ENCODE measurements at regions not wholly inside any gene's neighbourhood (a gene's known extent, or its start where the extent isn't known, plus 50 kb on each side); places are given as distances from the start of the nearest gene placed in this dataset.
"Not testable (repeated sequence)": the region's sequence is repeated elsewhere in the genome, so short reads cannot be mapped to it uniquely, and the experiment has no call there.

GRCh38 chr9:79073201-79073600, 498.6 kb upstream of the TLE4 start:
- no peak for DNase-seq (ENCODE audit: low read depth, low spot score)

- DNase-seq (ENCODE audit: low read depth, low spot score): no peak
Measured at GRCh38 chr9:79080536-79080935, 491.2 kb upstream of the TLE4 start.

GRCh38 chr9:79083621-79084020, 488.1 kb upstream of the TLE4 start:
- no peak for DNase-seq (ENCODE audit: low read depth, low spot score)

DNA sequence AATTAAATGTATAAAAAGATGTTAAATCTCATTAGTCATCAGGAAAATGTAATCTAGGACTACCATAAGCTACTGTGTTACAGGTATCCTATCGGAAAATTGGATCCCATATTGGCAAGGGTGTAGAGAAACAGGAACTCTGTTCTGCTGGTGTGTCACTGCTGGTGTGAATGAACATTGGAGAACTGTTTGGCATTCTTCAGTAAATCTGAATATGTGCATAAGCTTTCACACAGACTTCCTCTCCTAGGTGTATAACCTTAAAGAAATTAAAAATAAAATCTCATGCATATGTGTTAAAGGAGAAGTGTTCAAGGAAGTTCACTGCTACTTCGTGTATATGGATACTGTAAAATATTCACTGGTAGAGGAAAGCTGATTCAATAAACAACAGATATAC, 484.6 kb upstream of the TLE4 start:
- no peak for DNase-seq (ENCODE audit: low read depth, low spot score)

GRCh38 chr9:79089054-79089560, 482.7 kb upstream of the TLE4 start:
- DNase-seq (ENCODE audit: low read depth, low spot score): no peak

GRCh38 chr9:79089851-79090250, 481.9 kb upstream of the TLE4 start:
- DNase-seq (ENCODE audit: low read depth, low spot score): not testable (repeated sequence)

DNA sequence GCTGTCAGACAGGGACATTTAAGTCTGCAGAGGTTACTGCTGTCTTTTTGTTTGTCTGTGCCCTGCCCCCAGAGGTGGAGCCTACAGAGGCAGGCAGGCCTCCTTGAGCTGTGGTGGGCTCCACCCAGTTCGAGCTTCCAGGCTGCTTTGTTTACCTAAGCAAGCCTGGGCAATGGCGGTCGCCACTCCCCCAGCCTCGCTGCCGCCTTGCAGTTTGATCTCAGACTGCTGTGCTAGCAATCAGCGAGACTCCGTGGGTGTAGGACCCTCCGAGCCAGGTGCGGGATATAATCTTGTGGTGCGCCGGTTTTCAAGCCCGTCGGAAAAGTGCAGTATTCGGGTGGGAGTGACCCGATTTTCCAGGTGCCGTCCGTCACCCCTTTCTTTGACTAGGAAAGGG, 468.5 kb upstream of the TLE4 start:
- not testable (repeated sequence) for DNase-seq (ENCODE audit: low read depth, low spot score)

DNA sequence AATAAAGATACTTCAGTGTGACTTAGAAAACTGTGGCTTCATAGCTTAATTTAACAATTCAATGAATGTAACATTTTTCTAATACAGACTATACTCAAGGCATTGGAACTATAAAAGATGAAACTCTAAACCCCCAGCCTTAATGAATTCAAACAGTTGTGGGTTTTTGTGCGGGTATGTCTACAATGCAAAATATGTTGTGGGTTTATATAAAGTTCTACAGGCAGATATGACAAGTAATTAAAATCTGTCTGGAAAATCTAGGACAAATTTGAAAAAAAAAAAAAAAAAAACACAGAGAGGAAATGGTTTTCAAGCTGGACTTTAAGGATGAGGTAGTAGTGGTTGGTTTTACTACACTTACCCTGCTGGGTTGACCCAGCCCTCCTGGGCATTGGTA, 467.5 kb upstream of the TLE4 start:
- no peak for DNase-seq (ENCODE audit: low read depth, low spot score)

DNA sequence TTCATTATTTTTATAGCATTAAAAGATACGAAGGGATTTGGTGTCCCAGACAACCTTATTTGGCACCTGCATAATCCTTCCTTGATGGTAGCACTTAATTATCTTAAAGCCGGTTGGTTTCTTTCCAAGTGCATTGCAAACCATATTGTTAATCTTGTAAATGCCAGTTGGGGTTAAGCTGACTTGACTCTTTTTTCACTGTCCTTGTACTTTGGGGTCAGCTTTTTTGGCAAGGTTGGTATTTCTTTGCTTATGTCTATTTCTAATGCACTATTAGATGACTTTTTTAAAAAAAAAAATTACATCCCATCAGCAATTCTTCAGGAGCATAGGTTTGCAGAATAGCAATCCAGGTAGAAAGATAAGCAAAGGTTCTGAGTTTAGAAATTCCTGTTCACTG, 466.8 kb upstream of the TLE4 start:
- DNase-seq (ENCODE audit: low read depth, low spot score): no peak

GRCh38 chr9:79107911-79108676, 463.7 kb upstream of the TLE4 start:
- DNase-seq (ENCODE audit: low read depth, low spot score): no peak

GRCh38 chr9:79111653-79112052, 460.1 kb upstream of the TLE4 start:
- no peak for DNase-seq (ENCODE audit: low read depth, low spot score)

GRCh38 chr9:79115176-79115575, 456.6 kb upstream of the TLE4 start:
- no peak for DNase-seq (ENCODE audit: low read depth, low spot score)

DNA sequence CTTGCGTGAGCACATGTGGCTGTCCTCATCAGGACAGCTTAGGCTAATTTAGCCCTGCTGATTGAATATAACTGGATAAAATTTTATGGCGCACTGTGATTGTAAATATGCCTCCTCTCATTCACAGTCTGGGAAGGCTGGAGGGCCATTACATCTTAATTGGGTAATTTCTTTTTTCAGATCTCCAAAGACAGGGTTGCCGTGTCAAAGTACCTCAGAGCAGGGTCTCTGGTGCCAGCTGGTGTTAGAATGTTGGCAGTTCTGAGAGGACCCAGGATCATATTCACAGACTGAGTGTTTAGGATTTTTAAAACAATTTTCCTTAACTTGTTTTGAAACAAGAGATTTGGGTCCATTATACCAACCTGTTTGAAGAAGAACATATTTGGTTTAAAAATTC, 455.7 kb upstream of the TLE4 start:
- no peak for DNase-seq (ENCODE audit: low read depth, low spot score)

GRCh38 chr9:79116709-79117108, 455.1 kb upstream of the TLE4 start:
- no peak for DNase-seq (ENCODE audit: low read depth, low spot score)

- DNase-seq (ENCODE audit: low read depth, low spot score): no peak
Measured at GRCh38 chr9:79120533-79120932, 451.2 kb upstream of the TLE4 start.

- no peak for DNase-seq (ENCODE audit: low read depth, low spot score)
Measured at GRCh38 chr9:79120941-79121340, 450.8 kb upstream of the TLE4 start.

DNA sequence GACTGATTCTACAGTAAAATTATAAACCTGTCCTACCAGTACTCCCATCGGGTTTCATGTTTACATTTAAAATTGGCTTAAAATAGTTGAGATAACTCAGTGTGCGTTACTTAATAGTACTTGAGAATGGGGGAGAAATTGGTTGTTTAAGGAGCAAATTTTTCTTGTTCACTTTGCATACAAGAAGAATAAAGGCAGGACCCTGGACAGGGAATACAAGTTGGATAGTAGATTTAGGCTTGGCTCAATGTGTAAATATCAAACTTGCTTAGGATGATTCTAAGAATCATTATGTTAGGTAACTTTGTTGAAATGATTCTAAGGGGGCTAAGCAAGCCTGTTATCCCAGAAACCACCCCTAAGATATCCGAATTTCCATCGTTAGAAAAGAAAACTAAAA, 448.4 kb upstream of the TLE4 start:
- no peak for DNase-seq (ENCODE audit: low read depth, low spot score)

DNA sequence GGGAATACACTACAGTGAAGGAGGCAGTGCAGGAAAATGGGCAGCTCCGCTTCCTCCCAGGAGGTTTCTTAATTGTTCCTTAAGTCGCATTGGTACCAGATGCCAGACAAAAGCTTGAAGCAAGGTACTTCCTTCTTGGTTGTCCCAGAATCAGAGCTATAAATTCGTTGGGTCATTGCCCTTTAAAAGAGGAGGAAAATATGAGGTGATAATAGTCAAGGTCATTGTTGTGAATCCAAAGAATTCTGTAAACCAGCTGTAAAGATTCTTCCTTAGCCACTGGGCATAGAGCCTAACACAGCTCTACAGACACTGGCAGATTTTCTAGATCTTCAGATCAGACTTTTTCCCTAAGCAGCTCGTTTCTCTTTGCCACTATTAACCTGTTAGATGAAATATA, 444.1 kb upstream of the TLE4 start:
- DNase-seq (ENCODE audit: low read depth, low spot score): no peak

DNA sequence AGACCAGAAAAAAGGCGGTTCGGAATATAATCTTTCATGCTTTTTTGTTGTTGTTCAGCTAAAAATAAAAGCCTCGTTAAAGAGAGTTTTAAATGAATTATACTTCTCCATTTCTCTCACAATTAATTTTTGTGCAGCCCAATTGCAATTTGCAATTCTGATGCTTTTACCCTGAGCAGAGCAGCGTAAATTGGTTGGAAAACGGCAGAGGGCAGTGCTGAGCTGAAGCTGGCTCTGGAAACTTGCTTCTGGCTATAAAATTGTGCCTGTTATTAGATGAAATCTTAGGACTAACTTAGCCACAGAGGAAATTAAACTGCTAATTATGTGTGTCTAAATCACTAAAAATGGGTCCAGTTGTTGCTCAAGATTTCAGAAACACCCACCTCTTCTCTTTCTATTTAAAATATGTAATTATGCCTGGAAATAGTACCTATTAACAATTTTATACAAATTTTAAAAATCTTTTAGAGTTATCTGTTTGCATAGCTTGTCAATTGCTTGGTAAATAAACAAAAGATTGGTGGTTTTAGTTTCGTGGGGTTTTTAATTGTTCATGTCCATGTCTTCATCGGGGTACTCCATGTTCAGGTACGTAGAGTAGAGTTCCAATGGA, 441.8 kb upstream of the TLE4 start:
- DNase-seq (ENCODE audit: low read depth, low spot score): no peak

DNA sequence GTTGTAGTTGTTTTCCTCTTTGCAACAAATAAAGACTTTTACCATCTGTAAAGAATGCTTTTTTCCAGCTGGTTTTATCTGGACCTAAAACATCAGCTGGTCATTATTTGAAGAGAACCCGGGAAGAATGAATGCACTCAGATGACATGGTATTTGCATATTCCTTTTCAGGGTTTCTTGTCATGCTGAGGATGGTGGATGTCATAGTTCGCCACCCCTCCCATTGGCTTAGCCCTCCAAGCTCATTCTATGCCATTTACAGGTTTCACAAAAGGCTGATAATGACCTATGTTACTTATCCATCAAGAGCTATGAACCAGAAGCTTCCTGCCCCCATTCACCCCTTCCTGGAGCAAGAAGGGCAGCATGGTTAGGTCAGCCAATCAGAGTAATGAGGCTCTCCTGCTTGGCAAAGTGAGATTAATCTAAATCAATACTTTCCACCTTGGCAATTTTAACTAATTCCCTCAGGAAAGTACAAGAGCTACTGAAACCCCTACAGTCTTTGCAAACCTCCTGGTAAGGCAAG, 440.5 kb upstream of the TLE4 start:
- DNase-seq (ENCODE audit: low read depth, low spot score): no peak

- DNase-seq (ENCODE audit: low read depth, low spot score): no peak
Measured at GRCh38 chr9:79131824-79132377, 439.9 kb upstream of the TLE4 start.

DNA sequence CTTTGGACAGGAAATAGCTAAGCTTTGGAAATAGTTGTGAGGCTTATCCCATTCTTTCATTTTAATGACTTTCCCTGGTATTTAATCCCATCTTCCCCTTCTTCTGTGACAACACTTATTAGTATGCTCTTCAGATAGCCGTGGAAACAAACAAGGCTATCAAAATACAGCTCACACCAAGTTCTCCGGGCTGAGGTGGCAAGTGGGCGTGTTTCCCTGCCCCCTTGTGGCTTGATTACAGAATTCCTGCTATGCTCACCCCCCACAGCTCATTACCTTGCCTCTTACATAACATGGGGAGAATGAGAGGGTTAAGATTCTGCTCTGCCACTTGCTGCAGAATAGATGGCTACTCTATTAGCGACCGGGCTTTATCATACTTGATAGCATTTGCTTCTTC, 437.1 kb upstream of the TLE4 start:
- no peak for DNase-seq (ENCODE audit: low read depth, low spot score)
